ENCODE measurements at regions not wholly inside any gene's neighbourhood (a gene's known extent, or its start where the extent isn't known, plus 50 kb on each side); places are given as distances from the start of the nearest gene placed in this dataset.

- no peaks in the 10 kb centered on the region for H3K9me3 ChIP-seq (ENCODE audit: control insufficient read depth in 2 of 3, low read length in 3 of 3)
- no peaks in the 10 kb centered on the region for H3K4me1 ChIP-seq (ENCODE audit: control insufficient read depth in 2 of 2, insufficient read depth in 2 of 2, low read length in 2 of 2)
- no peaks in the 10 kb centered on the region for H3K27me3 ChIP-seq (ENCODE audit: control insufficient read depth in 2 of 2, insufficient read depth in 2 of 2, low read length in 2 of 2)
- Mint-ChIP-seq H3K27ac (no peak overlapping the region), H3K4me1 (peaks cover 0 to 2% (median 0%) of the 10 kb centered on the region in 7 donors), H3K9me3 (peaks cover 0 to 13% (median 3%) of the 10 kb centered on the region in 11 donors), H3K36me3 (no peaks in the 10 kb centered on the region), H3K27me3 (peaks cover 0 to 15% (median 8%) of the 10 kb centered on the region in 5 donors), H3K4me3 (no peak overlapping the region)
- no peak for ATAC-seq
- H3K4me3 ChIP-seq (ENCODE audit: low read length): no peak overlapping the region
- DNase-seq: no peak
- no peaks in the 10 kb centered on the region for H3K36me3 ChIP-seq (ENCODE audit: control insufficient read depth in 2 of 3, insufficient read depth in 3 of 3, low read length in 3 of 3)
- no peak overlapping the region for H3K27ac ChIP-seq (ENCODE audit: low read depth, low read length)
- intact Hi-C loops (cut with micrococcal nuclease): no loop called here
- ChIA-PET POLR2A (no interaction called here), CTCF (no interaction called here)
Observed at GRCh38 chr10:42953684-42954674, 122.9 kb upstream of the RET start.

- Mint-ChIP-seq H3K4me1 (peaks cover 0 to 2% (median 0%) of the 10 kb centered on the region in 7 donors), H3K4me3 (no peak overlapping the region), H3K27ac (no peak overlapping the region), H3K27me3 (peaks cover 0 to 15% (median 5%) of the 10 kb centered on the region in 5 donors), H3K36me3 (no peaks in the 10 kb centered on the region), H3K9me3 (peaks cover 0 to 13% (median 3%) of the 10 kb centered on the region in 11 donors)
- ChIA-PET POLR2A (no interaction called here), CTCF (no interaction called here)
- Histone ChIP-seq H3K9me3 (ENCODE audit: control insufficient read depth in 2 of 3, low read length in 3 of 3) (no peaks in the 10 kb centered on the region), H3K4me3 (ENCODE audit: low read length) (no peak overlapping the region), H3K27me3 (ENCODE audit: control insufficient read depth in 2 of 2, insufficient read depth in 2 of 2, low read length in 2 of 2) (no peaks in the 10 kb centered on the region), H3K36me3 (ENCODE audit: control insufficient read depth in 2 of 3, insufficient read depth in 3 of 3, low read length in 3 of 3) (no peaks in the 10 kb centered on the region), H3K4me1 (ENCODE audit: control insufficient read depth in 2 of 2, insufficient read depth in 2 of 2, low read length in 2 of 2) (no peaks in the 10 kb centered on the region), H3K27ac (ENCODE audit: low read depth, low read length) (no peak overlapping the region)
- intact Hi-C loops (cut with micrococcal nuclease): no loop called here
- ATAC-seq (no peak), DNase-seq (peak in 1 of 9 donors; percentile 8)
Observed at GRCh38 chr10:42954766-42955492, 121.9 kb upstream of the RET start.

- H3K27me3 Mint-ChIP-seq: peaks cover 0 to 14% (median 5%) of the 10 kb centered on the region in 5 donors
- ChIA-PET POLR2A (no interaction called here), CTCF (no interaction called here)
- no peak overlapping the region for H3K27ac ChIP-seq (ENCODE audit: low read depth, low read length)
- no peaks in the 10 kb centered on the region for H3K9me3 ChIP-seq (ENCODE audit: control insufficient read depth in 2 of 3, low read length in 3 of 3)
- no peaks in the 10 kb centered on the region for H3K36me3 ChIP-seq (ENCODE audit: control insufficient read depth in 2 of 3, insufficient read depth in 3 of 3, low read length in 3 of 3)
- ATAC-seq (no peak), DNase-seq (peak in 1 of 9 donors; percentile 4)
- H3K4me3 Mint-ChIP-seq: no peak overlapping the region
- H3K27me3 ChIP-seq (ENCODE audit: control insufficient read depth in 2 of 2, insufficient read depth in 2 of 2, low read length in 2 of 2): no peaks in the 10 kb centered on the region
- H3K4me3 ChIP-seq (ENCODE audit: low read length): no peak overlapping the region
- H3K27ac Mint-ChIP-seq: no peak overlapping the region
- peaks cover 0 to 13% (median 3%) of the 10 kb centered on the region in 11 donors for H3K9me3 Mint-ChIP-seq
- H3K36me3 Mint-ChIP-seq: no peaks in the 10 kb centered on the region
- no peaks in the 10 kb centered on the region for H3K4me1 ChIP-seq (ENCODE audit: control insufficient read depth in 2 of 2, insufficient read depth in 2 of 2, low read length in 2 of 2)
- H3K4me1 Mint-ChIP-seq: peaks cover 0 to 2% (median 0%) of the 10 kb centered on the region in 7 donors
- intact Hi-C loops (cut with micrococcal nuclease): no loop called here
Observed at GRCh38 chr10:42955493-42955889, 121.4 kb upstream of the RET start.

- Histone ChIP-seq H3K4me1 (ENCODE audit: control insufficient read depth in 2 of 2, insufficient read depth in 2 of 2, low read length in 2 of 2) (no peaks in the 10 kb centered on the region), H3K4me3 (ENCODE audit: low read length) (no peak overlapping the region), H3K27ac (ENCODE audit: low read depth, low read length) (no peak overlapping the region), H3K27me3 (ENCODE audit: control insufficient read depth in 2 of 2, insufficient read depth in 2 of 2, low read length in 2 of 2) (no peaks in the 10 kb centered on the region), H3K9me3 (ENCODE audit: control insufficient read depth in 2 of 3, low read length in 3 of 3) (no peaks in the 10 kb centered on the region), H3K36me3 (ENCODE audit: control insufficient read depth in 2 of 3, insufficient read depth in 3 of 3, low read length in 3 of 3) (no peaks in the 10 kb centered on the region)
- H3K4me1 Mint-ChIP-seq: peaks cover 0 to 2% (median 0%) of the 10 kb centered on the region in 7 donors
- H3K27ac Mint-ChIP-seq: no peak overlapping the region
- no peaks in the 10 kb centered on the region for H3K36me3 Mint-ChIP-seq
- peaks cover 0 to 9% (median 5%) of the 10 kb centered on the region in 5 donors for H3K27me3 Mint-ChIP-seq
- ChIA-PET POLR2A (no interaction called here), CTCF (no interaction called here)
- peaks cover 0 to 13% (median 3%) of the 10 kb centered on the region in 11 donors for H3K9me3 Mint-ChIP-seq
- intact Hi-C loops (cut with micrococcal nuclease): no loop called here
- ATAC-seq: no peak
- no peak for DNase-seq
- no peak overlapping the region for H3K4me3 Mint-ChIP-seq
Observed at GRCh38 chr10:42956045-42956444, 120.8 kb upstream of the RET start.

- ChIA-PET POLR2A (no interaction called here), CTCF (no interaction called here)
- ATAC-seq (no peak), DNase-seq (no peak)
- Mint-ChIP-seq H3K9me3 (peaks cover 0 to 13% (median 3%) of the 10 kb centered on the region in 11 donors), H3K4me3 (no peak overlapping the region), H3K27me3 (peaks cover 0 to 4% (median 0%) of the 10 kb centered on the region in 5 donors), H3K27ac (no peak overlapping the region), H3K4me1 (peaks cover 0 to 2% (median 0%) of the 10 kb centered on the region in 7 donors), H3K36me3 (no peaks in the 10 kb centered on the region)
- Histone ChIP-seq H3K4me1 (ENCODE audit: control insufficient read depth in 2 of 2, insufficient read depth in 2 of 2, low read length in 2 of 2) (no peaks in the 10 kb centered on the region), H3K36me3 (ENCODE audit: control insufficient read depth in 2 of 3, insufficient read depth in 3 of 3, low read length in 3 of 3) (no peaks in the 10 kb centered on the region), H3K27ac (ENCODE audit: low read depth, low read length) (no peak overlapping the region), H3K9me3 (ENCODE audit: control insufficient read depth in 2 of 3, low read length in 3 of 3) (no peaks in the 10 kb centered on the region), H3K4me3 (ENCODE audit: low read length) (no peak overlapping the region), H3K27me3 (ENCODE audit: control insufficient read depth in 2 of 2, insufficient read depth in 2 of 2, low read length in 2 of 2) (no peaks in the 10 kb centered on the region)
- intact Hi-C loops (cut with micrococcal nuclease): no loop called here
Observed at GRCh38 chr10:42958142-42958868, 118.6 kb upstream of the RET start.

GRCh38 chr10:42959833-42960232 lies 117.0 kb upstream of the RET start:
- H3K36me3 Mint-ChIP-seq: no peaks in the 10 kb centered on the region
- Histone ChIP-seq H3K4me3 (ENCODE audit: low read length) (no peak overlapping the region), H3K27ac (ENCODE audit: low read depth, low read length) (no peak overlapping the region), H3K9me3 (ENCODE audit: control insufficient read depth in 2 of 3, low read length in 3 of 3) (no peaks in the 10 kb centered on the region), H3K36me3 (ENCODE audit: control insufficient read depth in 2 of 3, insufficient read depth in 3 of 3, low read length in 3 of 3) (no peaks in the 10 kb centered on the region), H3K27me3 (ENCODE audit: control insufficient read depth in 2 of 2, insufficient read depth in 2 of 2, low read length in 2 of 2) (no peaks in the 10 kb centered on the region), H3K4me1 (ENCODE audit: control insufficient read depth in 2 of 2, insufficient read depth in 2 of 2, low read length in 2 of 2) (no peaks in the 10 kb centered on the region)
- POLR2A ChIA-PET: no interaction called here
- CTCF ChIA-PET: no interaction called here
- ATAC-seq (no peak), DNase-seq (no peak)
- H3K4me3 Mint-ChIP-seq: no peak overlapping the region
- no peak overlapping the region for H3K27ac Mint-ChIP-seq
- intact Hi-C loops (cut with micrococcal nuclease): no loop called here
- peaks cover 0 to 13% (median 3%) of the 10 kb centered on the region in 11 donors for H3K9me3 Mint-ChIP-seq
- H3K27me3 Mint-ChIP-seq: peaks cover 0 to 3% (median 0%) of the 10 kb centered on the region in 5 donors
- peaks cover 0 to 3% (median 0%) of the 10 kb centered on the region in 7 donors for H3K4me1 Mint-ChIP-seq
